Epithelial cell of proximal tubule (primary cell): ENCODE measurements at regions not wholly inside any gene's neighbourhood (a gene's known extent, or its start where the extent isn't known, plus 50 kb on each side); places are given as distances from the start of the nearest gene placed in this dataset.
"Not testable (repeated sequence)": the region's sequence is repeated elsewhere in the genome, so short reads cannot be mapped to it uniquely, and the experiment has no call there.

Experiments
- DNase-seq: peaks from one replicate; pipeline ENCODE4 v3.0.0-alpha.2; 2011; ENCODE audit warnings: low read depth
- H3K4me3 ChIP-seq: 2 replicates; pipeline ENCODE4 v1.5.1; 2011; ENCODE audit warnings: low read depth, mild to moderate bottlenecking, low read length
- CTCF ChIP-seq: conservative IDR thresholded peaks from 2 replicates; pipeline ENCODE4 v1.5.1; 2012; ENCODE audit warnings: low read depth, mild to moderate bottlenecking, low read length

- TF ChIP-seq CTCF, result no peak
- H3K4me3 ChIP-seq, result no peak overlapping the region
- DNase-seq, result no peak
Observed at GRCh38 chrX:17968367-17968766, 107.3 kb upstream of the RAI2 start.

- no peak overlapping the region for H3K4me3 ChIP-seq
- TF ChIP-seq CTCF, result no peak
- no peak for DNase-seq
Observed at GRCh38 chrX:17967888-17968287, 106.8 kb upstream of the RAI2 start.

GRCh38 chrX:17964871-17965270 lies 103.8 kb upstream of the RAI2 start:
- H3K4me3 ChIP-seq, result no peak overlapping the region
- no peak for DNase-seq
- TF ChIP-seq CTCF, result no peak

- DNase-seq, result no peak
- no peak overlapping the region for H3K4me3 ChIP-seq
- TF ChIP-seq CTCF, result no peak
Observed at GRCh38 chrX:17960891-17961290, 99.8 kb upstream of the RAI2 start.

- H3K4me3 ChIP-seq, result no peak overlapping the region
- TF ChIP-seq CTCF, result peak; percentile 58
- no peak for DNase-seq
Observed at GRCh38 chrX:17944833-17945497, 83.9 kb upstream of the RAI2 start.

- DNase-seq, H3K4me3 ChIP-seq: not testable (repeated sequence)
Observed at GRCh38 chrX:17941171-17941570, 80.1 kb upstream of the RAI2 start.

- TF ChIP-seq CTCF, result no peak
- no peak for DNase-seq
- H3K4me3 ChIP-seq, result no peak overlapping the region
Observed at GRCh38 chrX:17939724-17940123, 78.6 kb upstream of the RAI2 start.
